Occipital lobe (tissue), 1 donor: ENCODE measurements at regions not wholly inside any gene's neighbourhood (a gene's known extent, or its start where the extent isn't known, plus 50 kb on each side); places are given as distances from the start of the nearest gene placed in this dataset.
"Not testable (repeated sequence)": the region's sequence is repeated elsewhere in the genome, so short reads cannot be mapped to it uniquely, and the experiment has no call there.

Experiments used
- DNase-seq: peaks from one replicate; lab custom pipeline; 2025; lab: John Stamatoyannopoulos, UW

DNA sequence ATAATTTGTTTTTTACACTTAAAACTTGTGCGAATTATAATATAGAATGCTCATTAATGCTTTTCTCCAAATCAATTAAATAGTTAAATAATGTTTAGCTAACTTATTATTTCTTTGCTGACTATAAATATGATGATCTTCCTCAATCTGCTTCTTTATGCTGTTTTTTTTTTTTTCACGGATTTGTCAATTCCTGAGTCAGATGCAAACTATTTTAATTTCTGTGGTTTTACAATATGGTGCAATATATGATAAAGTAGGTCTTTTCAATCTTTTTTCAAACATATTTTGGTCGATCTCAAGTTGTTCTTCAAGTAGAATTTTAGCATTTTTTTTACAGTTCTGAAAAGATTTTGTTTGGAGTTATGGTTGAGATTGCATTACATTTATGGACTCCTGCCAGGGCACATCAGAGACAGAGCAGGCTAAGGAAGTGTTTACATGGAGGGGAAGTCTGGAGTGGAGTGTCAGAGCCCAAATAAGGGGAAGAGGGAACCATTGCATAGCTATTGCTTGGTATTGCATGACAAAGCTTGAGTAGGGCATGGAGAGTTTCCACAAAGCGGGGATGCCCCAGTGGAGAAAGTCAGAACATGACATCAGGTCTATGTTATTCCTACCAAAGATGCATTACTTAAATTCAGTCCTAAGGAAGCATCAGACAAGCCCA lies 204.4 kb downstream of the OTUD1 start:
- DNase-seq: no peak

DNA sequence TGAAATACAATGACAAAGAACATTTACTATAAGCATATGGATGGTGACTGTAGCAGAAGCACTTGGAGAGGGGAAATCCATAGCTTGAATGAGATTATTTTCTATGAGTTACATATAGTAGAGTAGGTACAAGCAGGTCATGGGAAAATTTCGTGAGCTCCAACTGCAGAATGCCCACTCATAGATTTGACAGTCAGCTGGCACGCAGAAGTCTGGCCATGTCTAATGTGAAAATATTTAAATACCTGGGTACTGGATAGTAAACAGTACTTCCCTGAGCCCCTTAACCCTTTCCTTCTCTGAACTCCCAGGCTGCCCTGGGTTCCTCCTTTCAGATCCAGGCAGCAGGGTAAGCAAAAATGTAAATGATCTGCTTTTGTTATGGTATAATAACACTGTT lies 209.7 kb downstream of the OTUD1 start:
- no peak for DNase-seq

DNA sequence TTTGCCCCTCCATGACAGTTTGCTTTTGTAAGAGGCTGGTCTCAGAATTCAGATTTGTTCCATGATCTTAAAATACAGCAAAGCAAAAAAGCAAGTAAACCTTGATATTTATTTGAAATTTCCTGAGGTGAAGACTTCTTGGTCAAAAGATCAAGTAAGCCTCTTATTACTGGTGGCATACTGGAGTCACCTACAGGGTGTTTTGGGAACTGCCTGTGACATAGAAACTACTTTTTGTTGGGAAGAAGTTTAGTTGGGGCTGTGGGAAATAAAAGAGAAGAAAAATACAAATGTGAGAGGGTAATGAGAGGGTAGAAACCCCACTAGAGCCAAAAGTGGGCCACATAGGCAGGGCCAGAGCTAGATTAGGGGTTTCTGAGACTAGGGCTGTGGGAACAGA lies 217.9 kb downstream of the OTUD1 start:
- DNase-seq: no peak

DNA sequence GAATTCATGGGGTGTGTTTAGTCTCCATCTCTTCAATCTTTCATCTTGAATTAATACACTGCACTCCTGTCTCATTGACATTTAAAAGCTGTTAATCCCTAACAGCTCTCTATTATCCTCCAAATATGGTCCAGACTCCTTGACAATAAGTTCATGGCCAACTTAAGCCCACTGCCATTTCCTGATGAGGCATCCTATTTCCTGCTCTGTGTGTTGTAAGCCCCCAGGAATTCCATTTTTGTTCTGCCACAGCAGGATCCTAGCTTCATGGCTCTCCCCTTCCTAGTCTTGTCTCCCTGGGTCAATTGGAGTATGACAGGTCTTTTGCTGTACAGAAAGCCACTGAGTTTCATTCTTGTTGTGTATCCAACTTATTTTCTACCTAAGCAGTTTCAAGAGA lies 218.8 kb downstream of the OTUD1 start:
- DNase-seq: no peak

DNA sequence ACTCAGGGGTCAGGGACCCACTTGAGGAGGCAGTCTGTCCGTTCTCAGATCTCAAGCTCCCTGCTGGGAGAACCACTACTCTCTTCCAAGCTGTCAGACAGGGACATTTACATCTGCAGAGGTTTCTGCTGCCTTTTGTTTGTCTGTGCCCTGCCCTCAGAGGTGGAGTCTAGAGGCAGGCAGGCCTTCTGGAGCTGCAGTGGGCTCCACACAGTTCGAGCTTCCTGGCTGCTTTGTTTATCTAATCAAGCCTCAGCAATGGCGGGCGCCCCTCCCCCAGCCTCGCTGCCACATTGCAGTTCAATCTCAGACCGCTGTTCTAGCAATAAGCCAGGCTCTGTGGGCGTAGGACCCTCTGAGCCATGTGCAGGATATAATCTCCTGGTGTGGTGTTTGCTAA lies 233.0 kb downstream of the OTUD1 start:
- not testable (repeated sequence) for DNase-seq

DNA sequence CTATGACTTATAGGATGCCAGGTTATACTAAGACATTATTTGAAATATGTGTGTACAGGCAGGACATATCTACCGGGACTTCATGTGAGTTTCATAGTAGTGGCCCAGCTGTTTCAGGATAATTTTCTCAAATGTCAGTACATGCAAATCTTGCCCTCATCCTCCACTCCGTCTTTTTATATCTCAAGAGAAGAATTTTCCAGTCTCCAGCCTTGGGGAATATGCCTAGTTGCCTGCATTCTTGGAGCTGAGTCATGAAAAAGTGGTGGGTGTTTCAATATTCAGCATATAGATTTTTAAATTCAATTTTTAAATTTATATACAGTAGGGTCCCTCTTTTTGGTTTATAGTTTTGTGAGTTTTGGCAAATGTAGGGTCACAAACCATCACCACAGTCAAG lies 236.7 kb downstream of the OTUD1 start:
- DNase-seq: no peak

DNA sequence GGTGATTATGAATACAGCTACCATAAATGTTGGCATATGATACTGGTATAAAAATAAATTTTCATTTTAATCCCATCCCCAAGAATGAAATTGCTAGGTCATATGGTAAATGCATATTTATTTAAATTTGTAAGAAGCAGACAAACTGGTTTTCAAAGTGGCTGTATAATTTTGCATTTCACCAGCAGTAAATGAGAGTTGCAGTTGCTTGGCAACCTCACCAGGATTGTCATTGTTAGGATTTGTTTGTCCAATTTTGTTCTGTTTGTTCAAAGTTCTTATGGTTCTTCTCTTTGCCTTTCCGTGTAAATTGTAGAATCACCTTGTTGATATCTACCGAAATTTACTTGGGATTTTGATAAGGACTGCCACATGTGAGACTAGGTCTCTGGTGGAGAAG lies 237.4 kb downstream of the OTUD1 start:
- no peak for DNase-seq

DNA sequence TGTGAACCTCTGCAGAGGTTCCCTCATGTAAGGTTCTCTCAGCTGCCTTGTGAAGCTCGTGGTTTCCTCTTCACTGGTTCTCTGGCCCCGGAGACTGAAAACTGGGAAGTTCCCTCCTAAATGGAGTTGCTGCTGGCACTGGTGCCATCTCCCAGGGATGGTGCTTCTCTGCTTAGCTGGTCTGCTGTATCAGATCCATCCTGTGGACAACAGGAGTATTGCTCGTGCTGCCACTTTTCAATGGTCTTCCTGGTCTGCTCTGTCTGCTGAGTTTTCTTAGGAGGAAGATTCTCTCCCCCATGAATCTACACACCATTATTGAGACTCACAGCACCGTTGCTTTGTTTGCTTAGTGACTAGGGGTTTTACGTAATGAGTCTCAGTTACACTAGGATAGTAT lies 247.8 kb downstream of the OTUD1 start:
- DNase-seq: no peak

DNA sequence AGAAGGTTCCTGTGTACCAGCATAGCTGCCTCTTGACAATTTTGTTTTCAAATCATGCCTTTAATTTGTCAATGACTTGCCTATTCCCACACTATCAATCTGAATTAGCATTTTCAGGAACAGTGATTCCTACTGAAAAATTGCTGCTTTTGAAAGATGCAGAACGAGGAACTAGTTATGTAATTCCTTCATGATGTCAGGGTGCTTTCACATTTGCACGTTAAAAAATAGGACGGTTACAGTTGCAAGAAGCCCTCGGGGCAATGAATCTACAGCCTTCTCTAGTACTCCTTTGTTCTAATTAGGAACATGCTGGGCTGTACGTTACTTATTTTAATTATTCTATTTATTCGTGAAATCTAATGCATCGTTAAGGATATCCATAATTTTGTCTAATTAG lies 253.9 kb downstream of the OTUD1 start:
- DNase-seq: no peak

DNA sequence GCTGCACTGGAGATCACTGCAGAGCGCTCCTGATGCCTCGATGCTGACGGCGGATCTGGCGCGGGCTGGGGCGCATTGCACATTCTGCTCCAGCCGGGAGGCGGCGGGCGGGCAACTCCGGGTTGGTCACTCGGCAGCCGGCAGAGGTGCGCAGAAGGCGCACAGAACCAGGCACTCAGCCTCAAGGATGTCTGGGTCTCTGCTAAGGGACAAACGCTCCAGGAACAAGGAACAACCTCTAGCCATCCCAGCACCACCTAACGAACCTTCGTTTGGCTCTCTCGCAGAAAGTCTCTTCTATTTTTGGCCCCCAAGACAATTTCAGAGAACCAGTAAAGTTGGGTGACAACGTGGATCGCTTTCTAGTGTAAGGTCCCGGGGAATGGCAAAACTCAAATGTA lies 254.6 kb downstream of the OTUD1 start:
- DNase-seq: no peak

DNA sequence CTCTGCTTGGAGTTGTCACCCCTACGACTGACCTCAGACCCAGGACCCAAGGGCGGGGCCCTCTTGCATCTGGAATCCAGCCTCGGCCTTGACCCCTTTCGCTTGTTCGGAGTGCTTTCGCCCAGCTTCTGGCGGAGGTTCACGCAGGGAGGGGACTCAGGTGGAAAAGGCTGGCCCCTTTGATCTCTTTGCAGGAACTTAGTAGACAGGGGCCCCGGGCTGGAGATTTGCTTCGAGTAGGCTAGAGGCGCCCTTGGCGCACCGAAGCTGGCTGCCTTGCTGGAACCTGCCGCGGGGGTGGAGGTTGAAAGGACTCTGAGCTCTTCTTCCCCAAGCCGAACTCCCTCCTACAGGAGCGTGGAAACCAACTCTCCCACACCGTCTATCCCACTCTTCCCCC lies 255.1 kb downstream of the OTUD1 start:
- DNase-seq: no peak

DNA sequence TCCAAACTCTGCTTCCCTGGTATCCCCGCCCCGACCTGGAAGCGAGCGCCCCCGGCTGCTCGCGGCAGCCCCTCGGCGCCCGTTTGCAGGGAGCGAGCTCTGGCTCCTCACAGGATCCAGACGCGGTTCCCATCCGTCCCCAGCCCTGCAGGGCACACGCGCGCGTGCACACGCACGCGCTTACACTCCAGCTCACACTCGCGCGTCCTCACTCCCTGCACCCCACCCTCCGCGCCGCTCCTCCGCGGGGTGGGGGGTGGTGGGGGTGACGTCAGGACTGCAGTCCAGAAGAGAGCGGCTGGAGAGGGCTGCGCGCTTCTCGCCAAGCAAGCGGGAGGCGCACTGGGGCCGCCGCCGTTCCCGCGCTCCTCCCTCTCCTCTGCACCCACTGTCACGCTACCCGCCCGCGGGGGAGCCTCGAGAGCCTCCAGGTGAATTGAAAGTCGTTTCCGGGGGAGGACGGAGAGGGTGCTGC lies 255.6 kb downstream of the OTUD1 start:
- peak; percentile 42 for DNase-seq

DNA sequence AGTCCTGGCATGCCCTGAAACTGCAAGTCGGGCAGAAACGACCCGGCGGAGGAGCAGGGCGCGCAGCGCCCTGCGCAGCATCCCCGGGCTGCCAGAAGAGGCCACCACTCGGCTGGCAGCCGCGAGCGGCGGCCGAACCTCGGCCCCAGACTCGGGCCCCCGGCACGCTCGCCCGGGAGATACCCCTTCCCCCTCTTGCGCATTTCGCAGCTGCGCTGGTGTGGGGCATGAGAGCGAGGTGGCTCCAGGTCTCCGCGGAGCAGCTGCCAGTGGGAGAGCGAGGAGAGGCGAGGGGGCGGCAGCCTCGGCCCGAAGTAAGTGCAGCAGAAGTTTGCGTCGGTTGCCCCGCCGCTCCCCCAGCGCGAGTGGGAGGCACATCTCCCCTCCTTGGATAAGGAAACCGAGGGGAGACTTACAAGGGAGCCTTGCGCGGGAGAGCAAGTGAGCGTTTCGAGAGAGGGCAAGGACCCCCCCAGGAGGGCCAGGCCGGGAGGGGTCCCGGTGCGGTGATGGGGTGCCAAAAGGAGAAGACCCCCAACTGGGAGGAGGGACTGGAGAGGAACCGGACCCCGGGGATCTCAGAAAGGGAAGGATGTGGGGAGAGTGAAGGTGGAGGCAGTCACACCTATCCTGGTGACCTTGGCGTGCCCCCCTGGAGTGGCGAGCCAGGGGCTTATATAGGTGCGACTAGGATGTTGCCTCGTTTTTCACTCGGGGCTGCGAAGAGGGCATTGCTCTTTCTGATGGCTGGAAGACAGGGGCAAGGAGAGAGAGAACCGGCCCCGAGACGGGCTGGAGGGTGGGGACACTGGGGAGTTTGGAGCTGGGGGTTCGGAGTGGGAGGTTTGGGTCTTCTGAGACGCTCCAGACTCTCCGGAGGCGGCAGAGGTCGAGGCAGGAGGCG lies 256.3 kb downstream of the OTUD1 start:
- DNase-seq: no peak

DNA sequence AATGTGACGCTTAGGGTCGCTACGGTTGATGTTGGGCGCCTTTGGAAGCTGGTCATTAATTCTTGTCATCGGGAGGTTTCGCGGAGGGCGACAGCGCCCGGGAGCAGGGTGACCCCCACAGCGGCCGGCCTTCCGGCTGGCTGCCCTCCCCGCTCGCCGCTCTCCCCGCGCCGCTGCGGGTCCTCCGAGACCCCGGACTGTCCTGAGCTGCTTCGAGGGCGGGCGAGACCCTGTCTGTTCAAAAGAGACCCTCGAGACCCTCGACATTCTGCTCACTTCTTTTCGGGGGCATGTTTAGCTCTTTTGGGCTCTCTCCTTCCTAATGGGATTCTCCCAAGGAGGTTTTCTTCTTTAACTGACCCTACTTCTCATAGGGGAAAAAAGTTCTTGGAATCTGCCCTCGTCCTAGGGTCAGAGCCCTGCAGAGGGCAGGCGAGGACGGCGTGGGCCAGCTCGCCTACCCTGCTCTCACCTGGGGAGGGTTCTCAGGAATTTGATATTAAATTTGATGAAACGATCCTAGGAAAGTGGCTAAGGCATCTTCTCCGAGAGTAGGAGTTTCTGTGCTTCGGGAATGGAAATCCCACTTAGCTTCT lies 257.0 kb downstream of the OTUD1 start:
- no peak for DNase-seq

DNA sequence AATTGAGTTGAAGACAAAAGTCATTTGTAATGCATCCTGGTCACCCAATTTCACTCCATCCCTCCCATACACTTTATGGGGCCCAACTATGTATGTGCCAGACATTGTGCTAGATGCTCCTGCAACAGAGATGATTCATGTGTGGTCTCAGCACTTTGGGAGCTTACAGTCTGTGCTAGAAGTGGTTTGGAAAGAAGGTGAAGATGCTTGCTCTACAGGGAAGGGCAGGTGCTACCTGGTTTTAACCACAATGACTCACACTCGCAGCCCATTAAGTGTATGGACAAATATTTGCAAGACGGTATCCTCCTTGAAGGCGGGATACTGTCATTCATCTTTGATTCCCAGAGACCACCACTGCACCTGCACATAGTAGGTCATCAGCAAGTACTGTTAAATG lies 257.6 kb downstream of the OTUD1 start:
- no peak for DNase-seq

DNA sequence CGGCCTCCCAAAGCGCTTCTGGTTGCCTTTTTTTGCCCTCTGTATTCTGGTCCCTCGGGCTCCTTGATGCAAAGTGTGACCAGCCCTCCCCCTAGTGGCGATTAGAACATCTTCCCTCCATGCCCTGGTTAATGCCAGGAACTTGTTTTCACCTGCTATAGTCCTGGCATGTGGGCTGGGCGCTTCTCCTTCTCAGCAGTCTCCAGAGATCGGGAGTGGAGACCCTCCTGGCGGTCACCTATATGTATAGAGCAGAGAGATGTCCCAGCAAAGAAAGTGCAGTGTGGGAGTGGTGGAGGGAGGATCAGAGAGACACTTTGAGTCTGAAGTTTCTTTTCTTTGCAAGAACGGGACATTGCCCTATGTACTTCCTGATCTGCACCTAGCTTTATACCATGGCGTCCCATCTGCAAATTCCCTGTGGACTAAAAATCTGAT lies 264.1 kb downstream of the OTUD1 start:
- no peak for DNase-seq

DNA sequence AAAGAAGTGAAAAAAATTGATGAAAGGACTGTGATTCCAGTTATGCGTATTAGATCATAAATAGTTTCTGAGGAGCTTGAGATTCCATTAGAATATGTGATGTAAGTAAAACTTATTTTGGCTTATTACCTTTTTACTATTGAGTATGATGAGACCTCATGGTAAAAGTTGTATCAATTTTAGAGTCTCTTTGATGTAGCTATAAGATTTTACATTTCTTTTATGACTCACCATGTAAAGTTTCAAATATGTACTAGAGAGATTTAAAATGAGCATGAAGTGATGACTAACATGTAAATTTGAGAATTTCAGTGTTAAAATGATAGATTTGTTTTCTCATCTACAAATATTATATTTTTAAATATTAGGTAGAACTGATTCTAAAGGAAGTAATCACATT lies 276.5 kb downstream of the OTUD1 start:
- no peak for DNase-seq

DNA sequence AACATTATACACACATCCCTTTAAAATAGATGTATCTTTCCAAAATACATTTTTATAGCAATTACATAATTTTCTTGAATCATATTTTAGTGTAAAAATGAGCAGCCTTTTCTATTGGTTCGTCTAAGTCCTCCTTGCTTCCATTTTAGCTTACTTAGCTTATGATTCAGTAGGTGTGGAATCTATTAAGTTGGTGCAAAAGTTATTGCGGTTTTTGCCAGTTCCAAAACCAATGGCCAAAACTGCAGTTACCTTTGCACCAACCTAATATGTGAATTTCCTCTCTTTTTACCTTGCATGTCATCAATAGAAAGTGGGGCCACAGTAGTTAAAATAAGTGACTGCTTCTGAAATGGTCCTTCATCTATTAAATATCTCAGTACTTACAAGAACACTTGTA lies 279.0 kb downstream of the OTUD1 start:
- no peak for DNase-seq

DNA sequence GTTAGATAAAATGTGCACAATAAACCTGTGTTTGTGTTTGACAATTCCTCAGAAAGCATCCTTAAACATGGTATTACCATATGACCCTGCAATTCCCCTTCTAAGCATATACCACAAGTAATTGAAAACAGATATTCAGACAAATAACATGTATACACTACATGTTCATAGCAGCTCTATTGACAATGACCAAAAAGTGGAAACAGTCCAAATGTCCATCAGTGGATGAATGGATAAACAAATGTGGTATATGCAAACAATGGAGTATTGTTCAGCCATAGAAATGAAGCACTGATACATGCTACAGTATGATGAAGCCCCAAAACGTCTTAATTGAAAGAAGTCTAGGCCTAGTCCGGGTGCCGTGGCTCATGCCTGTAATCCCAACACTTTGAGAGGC lies 280.1 kb downstream of the OTUD1 start:
- no peak for DNase-seq

DNA sequence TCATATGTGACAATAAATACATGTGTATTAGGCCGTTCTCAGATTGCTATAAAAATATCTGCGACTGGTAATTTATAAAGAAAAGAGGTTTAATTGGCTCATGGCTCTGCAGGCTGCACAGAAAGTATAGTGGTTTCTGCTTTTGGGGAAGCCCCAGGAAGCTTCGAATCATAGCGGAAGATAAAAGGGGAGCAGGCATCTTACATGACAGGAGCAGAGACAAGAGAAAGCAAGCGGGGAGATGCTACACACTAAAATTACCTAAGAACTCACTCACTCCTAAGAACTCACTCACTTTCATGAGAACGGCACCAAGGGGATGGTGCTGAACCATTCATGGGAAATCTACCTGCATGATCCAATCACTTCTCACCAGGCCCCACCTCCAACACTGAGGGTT lies 284.9 kb downstream of the OTUD1 start:
- DNase-seq: no peak

DNA sequence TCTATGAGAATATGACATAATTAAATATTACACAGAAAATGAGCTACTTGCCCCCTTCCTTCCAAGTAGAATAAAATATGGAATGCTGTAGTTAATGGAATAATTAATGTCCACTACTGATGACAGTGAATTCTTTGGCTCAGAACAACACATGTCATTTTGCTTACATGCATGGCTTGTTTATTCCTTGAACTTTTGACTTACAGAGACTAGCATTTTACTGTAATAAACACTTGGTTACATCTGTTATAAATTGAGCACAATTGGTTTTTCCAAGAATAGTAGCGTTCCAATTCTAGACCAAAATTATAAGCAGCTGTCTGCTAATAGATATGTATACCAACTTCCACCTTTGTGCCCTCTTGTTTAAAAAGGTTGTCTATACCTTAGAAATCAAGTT lies 286.7 kb downstream of the OTUD1 start:
- DNase-seq: no peak

DNA sequence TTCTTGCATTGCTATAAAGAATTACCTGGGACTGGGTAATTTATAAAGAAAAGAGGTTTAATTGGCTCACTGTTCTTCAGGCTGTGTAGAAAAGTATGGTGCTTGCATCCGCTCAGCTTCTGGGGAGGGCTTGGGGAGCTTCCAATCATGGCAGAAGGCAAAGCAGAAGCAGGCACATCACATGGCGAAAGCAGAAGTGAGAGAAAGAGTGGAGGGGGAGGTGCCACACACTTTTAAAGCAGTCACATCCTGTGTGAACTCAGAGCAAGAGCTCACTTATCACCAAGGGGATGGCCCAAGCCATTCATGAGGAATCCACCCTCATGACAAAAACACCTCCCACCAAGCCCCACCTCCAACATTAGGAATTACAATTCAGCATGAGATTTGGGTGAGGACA lies 303.5 kb downstream of the OTUD1 start:
- DNase-seq: no peak

DNA sequence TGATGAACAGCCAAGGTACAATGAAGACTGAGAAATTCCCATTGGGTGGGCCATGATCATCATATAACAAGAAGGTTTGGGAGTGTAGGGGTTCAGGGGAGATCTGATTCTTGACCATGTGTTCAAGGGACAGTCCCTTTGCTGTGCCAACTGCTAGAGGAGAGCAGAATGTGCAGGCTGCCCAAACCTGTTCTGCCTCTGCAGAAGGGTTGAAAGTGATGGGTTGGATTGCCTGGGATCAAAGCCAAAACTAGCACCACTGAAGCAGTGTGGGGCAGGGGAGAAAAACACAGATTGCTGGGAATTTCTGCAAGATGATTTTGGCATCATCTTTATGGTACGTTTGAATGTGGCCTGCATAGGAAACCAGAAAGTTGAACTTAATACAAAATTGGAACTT lies 303.9 kb downstream of the OTUD1 start:
- no peak for DNase-seq
